ENCODE measurements at regions not wholly inside any gene's neighbourhood (a gene's known extent, or its start where the extent isn't known, plus 50 kb on each side); places are given as distances from the start of the nearest gene placed in this dataset.

- no peak for TF ChIP-seq CTCF (IDR thresholded peaks at IDR 0.05; ENCODE audit: borderline replicate concordance, extremely low read depth, insufficient read depth)
- Histone ChIP-seq H3K4me1 (ENCODE audit: control insufficient read depth in 2 of 3, insufficient read depth in 2 of 3, low read depth in 1 of 3, low read length in 3 of 3) (no peaks in the 10 kb centered on the region), H3K9me3 (ENCODE audit: control insufficient read depth in 2 of 3, insufficient read depth in 1 of 3, low read length in 3 of 3) (no peaks in the 10 kb centered on the region), H3K9ac (ENCODE audit: low read length in 3 of 3) (no peak overlapping the region), H3K36me3 (ENCODE audit: control insufficient read depth in 2 of 3, insufficient read depth in 3 of 3, low read length in 3 of 3) (no peaks in the 10 kb centered on the region), H3K4me3 (ENCODE audit: low read length in 3 of 3) (no peak overlapping the region), H3K27ac (ENCODE audit: low read depth in 2 of 2, low read length in 2 of 2) (no peak overlapping the region), H3K27me3 (ENCODE audit: control insufficient read depth, insufficient read depth, low read length) (no peaks in the 10 kb centered on the region)
- DNase-seq, result no peak
- intact Hi-C loops (cut with DNase I), result no loop called here
- FAIRE-seq, result no peak
These were observed 85.2 kb downstream of the TNFAIP3 start for GRCh38 chr6:137952247-137952646.

DNA sequence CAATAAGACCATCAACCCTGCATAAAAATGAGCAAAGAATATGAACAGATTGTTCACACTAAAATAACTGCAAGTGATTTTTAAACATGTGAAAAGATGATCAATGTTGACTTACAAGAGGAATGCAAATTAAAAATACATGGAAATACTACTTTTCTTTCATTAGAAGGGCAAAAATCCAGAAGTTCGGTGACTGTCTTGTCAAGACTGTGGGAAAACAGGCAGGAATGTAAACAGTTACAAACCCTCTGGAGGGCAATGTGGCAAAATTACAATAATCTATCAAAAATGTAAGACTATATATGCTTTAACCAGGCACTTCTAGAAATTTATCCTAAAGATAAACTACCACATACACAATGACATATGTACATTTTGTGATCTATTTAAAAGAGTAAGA is 86.7 kb downstream of the TNFAIP3 start:
- H3K27ac ChIP-seq (ENCODE audit: low read depth in 2 of 2, low read length in 2 of 2), result no peak overlapping the region
- no peak for DNase-seq
- intact Hi-C loops (cut with DNase I), result no loop called here
- H3K9me3 ChIP-seq (ENCODE audit: control insufficient read depth in 2 of 3, insufficient read depth in 1 of 3, low read length in 3 of 3), result no peaks in the 10 kb centered on the region
- H3K4me3 ChIP-seq (ENCODE audit: low read length in 3 of 3), result no peak overlapping the region
- no peaks in the 10 kb centered on the region for H3K36me3 ChIP-seq (ENCODE audit: control insufficient read depth in 2 of 3, insufficient read depth in 3 of 3, low read length in 3 of 3)
- TF ChIP-seq CTCF (IDR thresholded peaks at IDR 0.05; ENCODE audit: borderline replicate concordance, extremely low read depth, insufficient read depth), result no peak
- H3K9ac ChIP-seq (ENCODE audit: low read length in 3 of 3), result no peak overlapping the region
- no peak for FAIRE-seq
- H3K4me1 ChIP-seq (ENCODE audit: control insufficient read depth in 2 of 3, insufficient read depth in 2 of 3, low read depth in 1 of 3, low read length in 3 of 3), result no peaks in the 10 kb centered on the region
- no peaks in the 10 kb centered on the region for H3K27me3 ChIP-seq (ENCODE audit: control insufficient read depth, insufficient read depth, low read length)

DNA sequence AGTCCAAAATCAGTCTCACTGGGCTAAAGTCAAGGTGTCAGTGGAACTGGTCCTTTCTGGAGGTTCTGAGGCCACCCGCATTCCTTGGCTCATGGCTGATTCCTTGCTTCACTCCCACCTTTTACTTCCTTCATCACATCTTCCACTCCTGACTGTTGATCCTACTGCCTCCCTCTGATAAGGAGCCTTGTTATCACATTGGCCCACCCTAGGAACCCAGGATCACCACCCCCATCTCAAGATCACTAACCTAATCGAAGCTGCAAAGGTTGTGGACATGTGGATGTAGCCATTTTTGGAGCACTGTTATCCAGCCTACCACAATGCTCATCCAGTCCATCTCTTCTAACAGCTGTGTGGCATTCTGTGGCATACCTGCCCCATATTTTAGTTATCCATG is 87.2 kb downstream of the TNFAIP3 start:
- Histone ChIP-seq H3K4me3 (ENCODE audit: low read length in 3 of 3) (no peak overlapping the region), H3K9me3 (ENCODE audit: control insufficient read depth in 2 of 3, insufficient read depth in 1 of 3, low read length in 3 of 3) (no peaks in the 10 kb centered on the region), H3K27ac (ENCODE audit: low read depth in 2 of 2, low read length in 2 of 2) (no peak overlapping the region), H3K27me3 (ENCODE audit: control insufficient read depth, insufficient read depth, low read length) (no peaks in the 10 kb centered on the region), H3K4me1 (ENCODE audit: control insufficient read depth in 2 of 3, insufficient read depth in 2 of 3, low read depth in 1 of 3, low read length in 3 of 3) (no peaks in the 10 kb centered on the region), H3K36me3 (ENCODE audit: control insufficient read depth in 2 of 3, insufficient read depth in 3 of 3, low read length in 3 of 3) (no peaks in the 10 kb centered on the region), H3K9ac (ENCODE audit: low read length in 3 of 3) (no peak overlapping the region)
- no peak for DNase-seq
- intact Hi-C loops (cut with DNase I), result no loop called here
- no peak for TF ChIP-seq CTCF (IDR thresholded peaks at IDR 0.05; ENCODE audit: borderline replicate concordance, extremely low read depth, insufficient read depth)
- no peak for FAIRE-seq

- intact Hi-C loops (cut with DNase I), result no loop called here
- no peaks in the 10 kb centered on the region for H3K9me3 ChIP-seq (ENCODE audit: control insufficient read depth in 2 of 3, insufficient read depth in 1 of 3, low read length in 3 of 3)
- H3K4me1 ChIP-seq (ENCODE audit: control insufficient read depth in 2 of 3, insufficient read depth in 2 of 3, low read depth in 1 of 3, low read length in 3 of 3), result no peaks in the 10 kb centered on the region
- H3K36me3 ChIP-seq (ENCODE audit: control insufficient read depth in 2 of 3, insufficient read depth in 3 of 3, low read length in 3 of 3), result no peaks in the 10 kb centered on the region
- no peak overlapping the region for H3K9ac ChIP-seq (ENCODE audit: low read length in 3 of 3)
- H3K27ac ChIP-seq (ENCODE audit: low read depth in 2 of 2, low read length in 2 of 2), result no peak overlapping the region
- H3K4me3 ChIP-seq (ENCODE audit: low read length in 3 of 3), result no peak overlapping the region
- DNase-seq (no peak), FAIRE-seq (peak; percentile 85)
- H3K27me3 ChIP-seq (ENCODE audit: control insufficient read depth, insufficient read depth, low read length), result no peaks in the 10 kb centered on the region
- TF ChIP-seq CTCF (IDR thresholded peaks at IDR 0.05; ENCODE audit: borderline replicate concordance, extremely low read depth, insufficient read depth), result no peak
These were observed 89.0 kb downstream of the TNFAIP3 start for GRCh38 chr6:137956098-137956488.
